K562 (cell line): ENCODE measurements at regions not wholly inside any gene's neighbourhood (a gene's known extent, or its start where the extent isn't known, plus 50 kb on each side); places are given as distances from the start of the nearest gene placed in this dataset.
"Not testable (repeated sequence)": the region's sequence is repeated elsewhere in the genome, so short reads cannot be mapped to it uniquely, and the experiment has no call there.

Experiments used
- ATAC-seq: fragments of 200-7000 bp; cut with Tn5 transposase; 3 replicates; pipeline ENCODE4 v1.9.1; 2020; ENCODE audit warnings: moderate library complexity
- BruUV-seq: library from RNA; stranded (reverse); fragments of 400-500 nt; replicated peaks from 2 replicates; lab custom pipeline; 2021; lab: Mats Ljungman, UMichigan
- CTCF ChIA-PET: fragments of 300-600 bp; formaldehyde crosslinking; extraction: SDS; loops from one replicate; lab custom pipeline; 2021; ENCODE audit warnings: low intra/inter-chr PET ratio; lab: Yijun Ruan, JAX
- POLR2A ChIA-PET: fragments of 300-600, 350-650 bp; sonication (Branson Sonifier 250); formaldehyde crosslinking; extraction: SDS; loops from one replicate; lab custom pipeline; 2021; ENCODE audit warnings: antibody characterized with exemption, inconsistent platforms; lab: Yijun Ruan, JAX
- DNase-seq, 4 experiments: peaks; one replicate each; pipeline versions ENCODE4 v3.0.0 to v3.0.0-alpha.2; 2011 to 2018; ENCODE audit warnings: low spot score in 3 of 4, mixed read lengths in 3 of 4; ENCODE audit errors: extremely low read depth in 1 of 4
- FAIRE-seq: peaks from 2 replicates; lab custom pipeline; 2011; peaks lifted over from hg19 to GRCh38; lab: Jason Lieb, UNC
- H2AFZ ChIP-seq: 2 replicates; pipeline ENCODE4 v1.6.0; 2011; ENCODE audit warnings: low read depth, low read length, control low read depth, inconsistent platforms
- H3K27ac ChIP-seq: fragments of 200-600 bp; 3 replicates; pipeline ENCODE4 v1.8.0; 2011; ENCODE audit warnings: low read depth, mild to moderate bottlenecking, control low read depth, inconsistent platforms, low read length, moderate library complexity, mixed read lengths; ENCODE audit errors: extremely low read depth
- H3K27me3 ChIP-seq, 2 experiments: fragments of 300-600 bp in 1 of 2; 2 replicates in 1 of 2; 3 replicates in 1 of 2; pipeline versions ENCODE4 v1.6.0 to v1.8.0; 2011; ENCODE audit warnings: inconsistent platforms in 2 of 2, low read length in 2 of 2, mild to moderate bottlenecking in 1 of 2, mixed read lengths in 1 of 2, moderate library complexity in 1 of 2; ENCODE audit not compliant: control insufficient read depth in 2 of 2, insufficient read depth in 2 of 2
- H3K36me3 ChIP-seq: fragments of 300-600 bp; 3 replicates; pipeline ENCODE4 v1.8.0; 2011; ENCODE audit warnings: mild to moderate bottlenecking, low read length, inconsistent platforms; ENCODE audit not compliant: control insufficient read depth, insufficient read depth
- H3K4me1 ChIP-seq, 2 experiments: fragments of 200-600 bp in 1 of 2; replicated peaks in 1 of 2; 2 replicates in 1 of 2; 3 replicates in 1 of 2; pipeline versions ENCODE4 v1.5.1 to v1.8.0; 2011; ENCODE audit warnings: inconsistent platforms in 2 of 2, low read length in 2 of 2, mild to moderate bottlenecking in 1 of 2, mixed read lengths in 1 of 2, moderate library complexity in 1 of 2; ENCODE audit not compliant: control insufficient read depth in 2 of 2, insufficient read depth in 2 of 2
- H3K4me2 ChIP-seq: 2 replicates; pipeline ENCODE4 v1.6.1; 2011; ENCODE audit warnings: low read length, control low read depth, inconsistent platforms, mixed read lengths; ENCODE audit not compliant: insufficient read depth
- H3K4me3 ChIP-seq: fragments of 200-600 bp; sonication (generic), shearing (Covaris generic); 2 replicates; pipeline ENCODE4 v1.5.1; 2016; ENCODE audit warnings: control low read depth, inconsistent platforms
- H3K79me2 ChIP-seq: fragments of 200-600 bp; 3 replicates; pipeline ENCODE4 v1.8.0; 2011; ENCODE audit warnings: low read length, inconsistent platforms; ENCODE audit not compliant: control insufficient read depth, insufficient read depth
- H3K9ac ChIP-seq, 2 experiments: 2 replicates each; pipeline versions ENCODE4 v1.6.0 to v1.6.1; 2011; ENCODE audit warnings: low read depth in 2 of 2, low read length in 2 of 2, control low read depth in 1 of 2, inconsistent platforms in 1 of 2, mild to moderate bottlenecking in 1 of 2, mixed read lengths in 1 of 2; ENCODE audit not compliant: insufficient read depth in 1 of 2
- H3K9me1 ChIP-seq: one replicate; pipeline ENCODE4 v1.6.0; 2011; ENCODE audit warnings: inconsistent platforms, mild to moderate bottlenecking, low read length, moderate library complexity; ENCODE audit not compliant: control insufficient read depth, insufficient read depth
- H3K9me3 ChIP-seq: replicated peaks from 2 replicates; pipeline ENCODE4 v1.5.1; 2011; ENCODE audit warnings: low read depth, low read length, inconsistent platforms; ENCODE audit not compliant: control insufficient read depth, insufficient read depth
- H4K20me1 ChIP-seq: replicated peaks from 2 replicates; pipeline ENCODE4 v1.6.1; 2011; ENCODE audit warnings: low read length, inconsistent platforms, mixed read lengths; ENCODE audit not compliant: control insufficient read depth, insufficient read depth
- AFF1 ChIP-seq, 2 experiments: fragments of 450-650 bp; IDR thresholded peaks; 2 replicates each; pipeline ENCODE4 v1.6.1; 2018; ENCODE audit warnings: mild to moderate bottlenecking in 2 of 2, low read depth in 1 of 2; ENCODE audit not compliant: partially characterized antibody in 2 of 2
- ARID3A ChIP-seq: IDR thresholded peaks from 2 replicates; pipeline ENCODE4 v1.6.1; 2012; ENCODE audit warnings: low read depth, low read length, improper control_type of control experiment, borderline replicate concordance
- BCOR ChIP-seq: fragments of 450-650 bp; IDR thresholded peaks from 2 replicates; pipeline ENCODE4 v1.6.1; 2016
- DMBX1 ChIP-seq: fragments of 250-450 bp; sonication (Bioruptor Pico); IDR thresholded peaks from 2 replicates; pipeline ENCODE4 v1.8.0; 2022; ENCODE audit warnings: inconsistent platforms, mild to moderate bottlenecking, moderate library complexity, borderline replicate concordance
- ELF4 ChIP-seq: fragments of 450-650 bp; formaldehyde crosslinking; IDR thresholded peaks from 2 replicates; pipeline ENCODE4 v1.4.0; 2022; ENCODE audit warnings: missing genetic modification characterization
- HES1 ChIP-seq: fragments of 450-650 bp; IDR thresholded peaks from 2 replicates; pipeline ENCODE4 v1.6.1; 2016; ENCODE audit warnings: low read depth, mild to moderate bottlenecking, moderate library complexity
- HLTF ChIP-seq: fragments of 450-650 bp; IDR thresholded peaks from 2 replicates; pipeline ENCODE4 v1.6.1; 2016
- KAT7 ChIP-seq: sonication (generic); formaldehyde crosslinking; IDR thresholded peaks from 2 replicates; pipeline ENCODE4 v1.8.0; 2022; ENCODE audit warnings: missing genetic modification reagents, mild to moderate bottlenecking, borderline replicate concordance
- NBN ChIP-seq: fragments of 450-650 bp; IDR thresholded peaks from 2 replicates; pipeline ENCODE4 v1.6.1; 2016; ENCODE audit warnings: low read depth, mild to moderate bottlenecking
- SMARCE1 ChIP-seq: fragments of 450-650 bp; IDR thresholded peaks from 2 replicates; pipeline ENCODE4 v1.7.1; 2016; ENCODE audit warnings: mild to moderate bottlenecking
- ZNF395 ChIP-seq: fragments of 200-800 bp; sonication (Bioruptor generic); IDR thresholded peaks from 2 replicates; pipeline ENCODE4 v1.6.1; 2017; ENCODE audit warnings: missing genetic modification characterization, missing compliant biosample characterization
- ZNF589 ChIP-seq: fragments of 200-800 bp; sonication (Bioruptor generic); IDR thresholded peaks from 2 replicates; pipeline ENCODE4 v1.6.1; 2016; ENCODE audit warnings: low read depth, missing genetic modification characterization, missing compliant biosample characterization
- WGBS: fragments of 100-300 bp; shearing (Covaris generic); methylation state at CpG from one replicate; pipeline ENCODE4 v1.1.6; 2016; ENCODE audit warnings: low coverage, mixed read lengths; ENCODE audit not compliant: insufficient coverage; ENCODE audit errors: missing lambda C conversion rate; 5-methylcytosine and 5-hydroxymethylcytosine counted together
- in situ Hi-C: fragments of 300-500 bp; cut with MboI; formaldehyde crosslinking; loops from 4 replicates; pipeline ENCODE4 v1.15.0; 2018; ENCODE audit warnings: inconsistent platforms, mixed read lengths
- intact Hi-C: fragments of 100-400 bp; cut with micrococcal nuclease; formaldehyde crosslinking; loops from 2 replicates; pipeline ENCODE4 v1.14.2; 2022

GRCh38 chr19:28546148-28546685 is 666.7 kb downstream of the UQCRFS1 start (continued):
- TF ChIP-seq ARID3A, result 0 out of 2 replicates have a peak, but pooled peaks have one; percentile 15
- no peak for TF ChIP-seq ZNF589 (CRISPR knock-in tag)

GRCh38 chr19:28545397-28545796 is 667.6 kb downstream of the UQCRFS1 start:
- H3K9me1 ChIP-seq, FAIRE-seq, DNase-seq, H4K20me1 ChIP-seq, H2AFZ ChIP-seq, intact Hi-C loops, BruUV-seq, H3K27me3 ChIP-seq, ATAC-seq, in situ Hi-C loops, H3K36me3 ChIP-seq, H3K9me3 ChIP-seq: not testable (repeated sequence)
- 3% methylated on average over 5 of the region's 7 CpGs for WGBS
- H3K4me2 ChIP-seq, result peak overlapping the region; percentile 87
- POLR2A ChIA-PET, result interaction anchor here (0.7 to 7.0 kb wide), 5 partner anchors 9 to 89 kb away, joined by 3 to 81 read pairs (median 3); no protein-coding TSS in a partner anchor
- peak overlapping the region; percentile 61 to 87; a peak in 3 of 4 replicates for H3K9ac ChIP-seq
- H3K27ac ChIP-seq, result peak overlapping the region; percentile 85
- CTCF ChIA-PET, result interaction anchor here (0.7 kb wide), 1 partner anchor 29 kb away, joined by 3 read pairs; no protein-coding TSS in a partner anchor
- H3K79me2 ChIP-seq, result peaks cover 70% of the 10 kb centered on the region
- H3K4me1 ChIP-seq, result peaks cover 21 to 23% of the 10 kb centered on the region in 2 experiments
- peak overlapping the region; percentile 48 for H3K4me3 ChIP-seq
- TF ChIP-seq HLTF (peak; percentile 27; the same call in 1 of the 2 replicates), BCOR (peak; percentile 49; the same call in 1 of the 2 replicates), AFF1 (IDR thresholded peaks at IDR 0.05; ENCODE audit: low read depth in 1 of 2, partially characterized antibody in 2 of 2) (peak in 1 of 2 experiments; percentile 3), ZNF395 (CRISPR knock-in tag) (0 out of 2 replicates have a peak, but pooled peaks have one; percentile 18), ELF4 (0 out of 2 replicates have a peak, but pooled peaks have one; percentile 9), NBN (0 out of 2 replicates have a peak, but pooled peaks have one; percentile 30), HES1 (0 out of 2 replicates have a peak, but pooled peaks have one; percentile 9), DMBX1 (CRISPR knock-in tag) (peak; percentile 27; the same call in 1 of the 2 replicates), SMARCE1 (peak; percentile 42; the same call in 1 of the 2 replicates), KAT7 (CRISPR knock-in tag) (0 out of 2 replicates have a peak, but pooled peaks have one; percentile 35)
